HG03196 (cell line): ENCODE measurements at regions not wholly inside any gene's neighbourhood (a gene's known extent, or its start where the extent isn't known, plus 50 kb on each side); places are given as distances from the start of the nearest gene placed in this dataset.

Source experiments
- ATAC-seq: cut with Tn5 transposase; IDR thresholded peaks from one replicate; pipeline ENCODE4 v1.9.1; 2021; ENCODE audit not compliant: unreplicated experiment

- ATAC-seq = no peak
These were observed 188.5 kb upstream of the SHH start for GRCh38 chr7:156000601-156001396.

GRCh38 chr7:155999631-156000489 lies 187.6 kb upstream of the SHH start:
- no peak for ATAC-seq

- ATAC-seq = no peak
These were observed 186.7 kb upstream of the SHH start for GRCh38 chr7:155998766-155999630.

GRCh38 chr7:155998328-155998691 lies 186.0 kb upstream of the SHH start:
- no peak for ATAC-seq

GRCh38 chr7:155997431-155998327 lies 185.4 kb upstream of the SHH start:
- no peak for ATAC-seq

GRCh38 chr7:155996718-155997280 lies 184.5 kb upstream of the SHH start:
- ATAC-seq = no peak

GRCh38 chr7:155995183-155995612 lies 182.9 kb upstream of the SHH start:
- no peak for ATAC-seq

GRCh38 chr7:155994279-155994811 lies 182.1 kb upstream of the SHH start:
- no peak for ATAC-seq

GRCh38 chr7:155993420-155994278 lies 181.4 kb upstream of the SHH start:
- no peak for ATAC-seq

GRCh38 chr7:155992974-155993373 lies 180.7 kb upstream of the SHH start:
- ATAC-seq = no peak

GRCh38 chr7:155992538-155992937 lies 180.3 kb upstream of the SHH start:
- ATAC-seq = no peak

GRCh38 chr7:155992107-155992506 lies 179.8 kb upstream of the SHH start:
- no peak for ATAC-seq

GRCh38 chr7:155991470-155991869 lies 179.2 kb upstream of the SHH start:
- ATAC-seq = no peak

GRCh38 chr7:155988416-155988815 lies 176.2 kb upstream of the SHH start:
- no peak for ATAC-seq

GRCh38 chr7:155987681-155988235 lies 175.5 kb upstream of the SHH start:
- no peak for ATAC-seq

GRCh38 chr7:155986497-155987160 lies 174.4 kb upstream of the SHH start:
- no peak for ATAC-seq

- ATAC-seq = no peak
These were observed 173.4 kb upstream of the SHH start for GRCh38 chr7:155985518-155986250.
